ENCODE measurements at regions not wholly inside any gene's neighbourhood (a gene's known extent, or its start where the extent isn't known, plus 50 kb on each side); places are given as distances from the start of the nearest gene placed in this dataset.

DNA sequence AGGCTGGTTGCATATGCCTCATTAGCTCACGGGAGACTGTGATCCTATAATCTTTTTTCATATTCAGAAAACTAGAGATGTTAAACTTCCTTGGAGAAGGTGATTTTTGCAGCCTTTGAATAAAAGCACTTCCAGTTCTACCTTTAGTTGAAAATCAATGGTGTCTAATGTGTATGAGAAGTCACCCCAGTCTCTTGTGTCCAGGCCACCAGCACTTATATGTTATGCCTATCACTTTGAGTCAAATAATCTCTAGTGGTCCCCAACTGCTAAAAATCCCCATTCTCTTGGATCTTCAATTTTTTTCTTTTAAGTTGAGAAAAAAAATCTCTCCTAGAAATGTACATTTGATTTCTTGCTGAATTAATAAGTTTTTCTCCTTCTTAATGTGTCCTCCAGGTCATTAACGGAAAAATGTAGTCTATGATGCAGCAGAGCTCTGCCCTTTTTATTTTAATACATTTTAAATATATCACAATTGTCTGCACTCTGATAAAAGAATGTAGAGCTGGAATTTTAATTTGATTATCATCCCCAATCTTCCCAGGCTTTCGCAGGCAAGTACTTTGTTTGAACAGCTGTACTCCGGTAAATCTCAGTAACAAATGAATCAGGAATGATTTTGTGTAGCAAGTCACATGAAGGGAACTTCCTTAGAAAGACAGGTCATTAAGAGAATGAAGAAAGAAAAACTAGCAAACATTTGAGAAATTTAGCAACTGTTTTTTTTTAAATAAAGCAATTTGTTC, 147.0 kb downstream of the SOX4 start (continued):
- TF ChIP-seq TAF1 (IDR thresholded peaks at IDR 0.05; ENCODE audit: borderline replicate concordance, low read depth, low read length) (no peak), EZH2phosphoT487 (IDR thresholded peaks at IDR 0.05; ENCODE audit: borderline replicate concordance, low read depth) (no peak), GABPA (IDR thresholded peaks at IDR 0.05; ENCODE audit: low read depth) (no peak), EP300 (IDR thresholded peaks at IDR 0.05; ENCODE audit: borderline replicate concordance in 1 of 2, low read depth in 1 of 2, low read length in 1 of 2) (peak; percentile 29 to 66; a peak in 2 of 4 replicates), MEF2A (IDR thresholded peaks at IDR 0.05; ENCODE audit: borderline replicate concordance, low read depth) (no peak), MXI1 (IDR thresholded peaks at IDR 0.05; ENCODE audit: low read depth, low read length) (no peak), SIN3A (IDR thresholded peaks at IDR 0.05; ENCODE audit: borderline replicate concordance, low read depth, low read length) (0 out of 2 replicates have a peak, but pooled peaks have one; percentile 35), RXRA (IDR thresholded peaks at IDR 0.05; ENCODE audit: borderline replicate concordance, low read depth) (no peak), TEAD4 (IDR thresholded peaks at IDR 0.05; ENCODE audit: borderline replicate concordance, insufficient read depth) (peak; percentile 80; the same call in 1 of the 2 replicates), JUND (IDR thresholded peaks at IDR 0.05) (peak; percentile 25; the same call in 1 of the 2 replicates)
- TF ChIP-seq, protein P1, sequence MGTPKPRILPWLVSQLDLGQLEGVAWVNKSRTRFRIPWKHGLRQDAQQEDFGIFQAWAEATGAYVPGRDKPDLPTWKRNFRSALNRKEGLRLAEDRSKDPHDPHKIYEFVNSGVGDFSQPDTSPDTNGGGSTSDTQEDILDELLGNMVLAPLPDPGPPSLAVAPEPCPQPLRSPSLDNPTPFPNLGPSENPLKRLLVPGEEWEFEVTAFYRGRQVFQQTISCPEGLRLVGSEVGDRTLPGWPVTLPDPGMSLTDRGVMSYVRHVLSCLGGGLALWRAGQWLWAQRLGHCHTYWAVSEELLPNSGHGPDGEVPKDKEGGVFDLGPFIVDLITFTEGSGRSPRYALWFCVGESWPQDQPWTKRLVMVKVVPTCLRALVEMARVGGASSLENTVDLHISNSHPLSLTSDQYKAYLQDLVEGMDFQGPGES (IDR thresholded peaks at IDR 0.05; ENCODE audit: low read depth, low read length), result no peak

DNA sequence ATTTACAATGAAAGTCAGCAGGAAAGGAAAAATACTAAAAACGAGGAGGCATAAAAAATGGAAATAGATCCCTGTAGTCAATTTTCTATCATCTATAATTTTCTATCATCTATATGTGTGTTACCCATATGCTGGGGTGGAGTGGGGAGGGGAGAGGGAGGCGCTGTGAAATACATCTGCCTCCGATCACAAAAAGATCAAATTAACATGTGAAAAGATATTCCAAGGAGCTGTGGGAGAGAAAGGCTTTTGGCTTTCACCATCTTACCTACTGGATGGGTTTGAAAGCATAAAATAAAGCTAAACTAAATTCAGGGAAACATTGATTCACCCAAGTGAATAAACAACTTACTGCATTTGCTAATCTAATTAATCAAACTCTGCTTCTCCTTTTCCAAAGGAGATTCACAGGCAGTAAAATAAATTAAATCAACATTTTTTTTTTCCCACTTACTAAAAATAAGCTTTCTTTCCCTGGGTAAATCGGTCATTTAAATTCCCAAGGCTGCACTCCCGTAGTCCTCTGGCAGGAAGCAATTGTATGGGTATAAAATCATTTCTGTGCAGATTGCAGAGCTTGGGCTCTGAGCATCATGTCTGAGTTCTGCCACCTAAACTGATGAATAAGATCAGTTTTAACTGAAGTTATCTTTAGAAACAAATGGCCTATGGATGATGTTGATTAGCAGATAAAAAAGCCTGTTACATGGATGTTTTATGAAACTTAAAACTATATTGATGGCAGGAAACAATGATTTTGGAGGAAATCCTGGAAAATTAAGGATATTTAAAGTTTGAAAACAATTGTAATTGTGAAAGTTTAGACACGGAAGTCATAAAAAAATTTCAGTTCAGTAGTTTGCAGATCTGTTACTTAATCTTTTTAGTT, 147.9 kb downstream of the SOX4 start:
- Histone ChIP-seq H3K79me2 (ENCODE audit: insufficient read depth) (peaks cover 66% of the 10 kb centered on the region), H3K9ac (peak overlapping the region; percentile 69), H3F3A (replicated peaks; ENCODE audit: insufficient read depth) (peaks cover 21% of the 10 kb centered on the region), H3K4me3 (ENCODE audit: low read depth in 2 of 2, low read length in 1 of 2) (peak overlapping the region; percentile 33 to 58), H3K27me3 (ENCODE audit: insufficient read depth) (no peaks in the 10 kb centered on the region), H4K20me1 (ENCODE audit: insufficient read depth) (no peaks in the 10 kb centered on the region; the same call in 1 of the 2 replicates), H3K36me3 (replicated peaks in 1 of 2; ENCODE audit: control insufficient read depth in 1 of 2, insufficient read depth in 2 of 2, low read length in 1 of 2) (no peaks in the 10 kb centered on the region), H3K27ac (ENCODE audit: low read depth in 2 of 2, low read length in 1 of 2) (peak overlapping the region; percentile 85 to 97), H2AFZ (ENCODE audit: low read depth) (peak overlapping the region; percentile 26), H3K9me3 (no peaks in the 10 kb centered on the region), H3K4me2 (peak overlapping the region; percentile 76), H3K9me2 (no peaks in the 10 kb centered on the region), H3K4me1 (ENCODE audit: control insufficient read depth in 1 of 2, insufficient read depth in 2 of 2, low read depth in 1 of 2, low read length in 1 of 2) (peaks cover 32 to 38% of the 10 kb centered on the region in 2 experiments)
- WGBS (ENCODE audit: low lambda C conversion rate), result 9% methylated on average over 6 of the region's 6 CpGs
- DNase-seq, result peak; percentile 34
- ChIA-PET CTCF (interaction anchor here (0.6 to 1.2 kb wide), 9 partner anchors 9 to 1023 kb away, joined by 3 to 6 read pairs (median 3); partner anchors contain the start of gene SOX4), POLR2A (interaction anchor here (3.2 kb wide), 1 partner anchor 148 kb away, joined by 9 read pairs; the partner anchor contains the start of gene SOX4)
- TF ChIP-seq RAD21 (IDR thresholded peaks at IDR 0.05; ENCODE audit: low read length) (no peak; the same call in 1 of the 2 replicates), GATA2 (CRISPR knock-in tag; IDR thresholded peaks at IDR 0.05) (no peak), RFX5 (IDR thresholded peaks at IDR 0.05; ENCODE audit: low read length) (no peak), CHD2 (IDR thresholded peaks at IDR 0.05; ENCODE audit: low read length, partially characterized antibody) (no peak), FOXM1 (IDR thresholded peaks at IDR 0.05; ENCODE audit: low read depth) (no peak), FOSL2 (IDR thresholded peaks at IDR 0.05; ENCODE audit: borderline replicate concordance, low read depth) (no peak), MXI1 (IDR thresholded peaks at IDR 0.05; ENCODE audit: low read depth, low read length) (peak; percentile 47; the same call in 1 of the 2 replicates), FOXJ3 (CRISPR knock-in tag; IDR thresholded peaks at IDR 0.05) (no peak), EP300 (IDR thresholded peaks at IDR 0.05; ENCODE audit: borderline replicate concordance in 1 of 2, low read depth in 1 of 2, low read length in 1 of 2) (peak in 1 of 2 experiments; percentile 61; a peak in 1 of 4 replicates), POLR2AphosphoS5 (IDR thresholded peaks at IDR 0.05; ENCODE audit: low read depth, low read length) (no peak), TCF12 (IDR thresholded peaks at IDR 0.05) (no peak), NFIC (IDR thresholded peaks at IDR 0.05; ENCODE audit: borderline replicate concordance) (no peak), GABPA (IDR thresholded peaks at IDR 0.05; ENCODE audit: low read depth) (no peak), RCOR1 (IDR thresholded peaks at IDR 0.05; ENCODE audit: low read length) (0 out of 2 replicates have a peak, but pooled peaks have one; percentile 17)
- TF ChIP-seq, protein P2, sequence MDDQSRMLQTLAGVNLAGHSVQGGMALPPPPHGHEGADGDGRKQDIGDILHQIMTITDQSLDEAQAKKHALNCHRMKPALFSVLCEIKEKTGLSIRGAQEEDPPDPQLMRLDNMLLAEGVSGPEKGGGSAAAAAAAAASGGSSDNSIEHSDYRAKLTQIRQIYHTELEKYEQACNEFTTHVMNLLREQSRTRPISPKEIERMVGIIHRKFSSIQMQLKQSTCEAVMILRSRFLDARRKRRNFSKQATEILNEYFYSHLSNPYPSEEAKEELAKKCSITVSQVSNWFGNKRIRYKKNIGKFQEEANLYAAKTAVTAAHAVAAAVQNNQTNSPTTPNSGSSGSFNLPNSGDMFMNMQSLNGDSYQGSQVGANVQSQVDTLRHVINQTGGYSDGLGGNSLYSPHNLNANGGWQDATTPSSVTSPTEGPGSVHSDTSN (IDR thresholded peaks at IDR 0.05), result no peak
- TF ChIP-seq, protein P3, sequence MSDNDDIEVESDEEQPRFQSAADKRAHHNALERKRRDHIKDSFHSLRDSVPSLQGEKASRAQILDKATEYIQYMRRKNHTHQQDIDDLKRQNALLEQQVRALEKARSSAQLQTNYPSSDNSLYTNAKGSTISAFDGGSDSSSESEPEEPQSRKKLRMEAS (IDR thresholded peaks at IDR 0.05; ENCODE audit: low read depth), result no peak
- TF ChIP-seq, protein P4, sequence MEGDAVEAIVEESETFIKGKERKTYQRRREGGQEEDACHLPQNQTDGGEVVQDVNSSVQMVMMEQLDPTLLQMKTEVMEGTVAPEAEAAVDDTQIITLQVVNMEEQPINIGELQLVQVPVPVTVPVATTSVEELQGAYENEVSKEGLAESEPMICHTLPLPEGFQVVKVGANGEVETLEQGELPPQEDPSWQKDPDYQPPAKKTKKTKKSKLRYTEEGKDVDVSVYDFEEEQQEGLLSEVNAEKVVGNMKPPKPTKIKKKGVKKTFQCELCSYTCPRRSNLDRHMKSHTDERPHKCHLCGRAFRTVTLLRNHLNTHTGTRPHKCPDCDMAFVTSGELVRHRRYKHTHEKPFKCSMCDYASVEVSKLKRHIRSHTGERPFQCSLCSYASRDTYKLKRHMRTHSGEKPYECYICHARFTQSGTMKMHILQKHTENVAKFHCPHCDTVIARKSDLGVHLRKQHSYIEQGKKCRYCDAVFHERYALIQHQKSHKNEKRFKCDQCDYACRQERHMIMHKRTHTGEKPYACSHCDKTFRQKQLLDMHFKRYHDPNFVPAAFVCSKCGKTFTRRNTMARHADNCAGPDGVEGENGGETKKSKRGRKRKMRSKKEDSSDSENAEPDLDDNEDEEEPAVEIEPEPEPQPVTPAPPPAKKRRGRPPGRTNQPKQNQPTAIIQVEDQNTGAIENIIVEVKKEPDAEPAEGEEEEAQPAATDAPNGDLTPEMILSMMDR (IDR thresholded peaks at IDR 0.05), result no peak
